ENCODE measurements at regions not wholly inside any gene's neighbourhood (a gene's known extent, or its start where the extent isn't known, plus 50 kb on each side); places are given as distances from the start of the nearest gene placed in this dataset.

GRCh38 chr1:82923931-82924330 is 1075.0 kb downstream of the TTLL7 start:
- DNase-seq, result no peak

- DNase-seq, result no peak
These were observed 1077.2 kb downstream of the TTLL7 start for GRCh38 chr1:82921759-82922158.

- DNase-seq, result no peak
These were observed 1078.3 kb downstream of the TTLL7 start for GRCh38 chr1:82920418-82921248.

GRCh38 chr1:82919837-82920236 is 1079.1 kb downstream of the TTLL7 start:
- no peak for DNase-seq

- no peak for DNase-seq
These were observed 1091.6 kb downstream of the TTLL7 start for GRCh38 chr1:82907313-82907712.

- DNase-seq, result no peak
These were observed 1095.3 kb downstream of the TTLL7 start for GRCh38 chr1:82903626-82904025.

- DNase-seq, result no peak
These were observed 1097.4 kb downstream of the TTLL7 start for GRCh38 chr1:82901561-82901960.

- no peak for DNase-seq
These were observed 1097.8 kb downstream of the TTLL7 start for GRCh38 chr1:82901118-82901517.

GRCh38 chr1:82899017-82899416 is 1098.3 kb downstream of the ADGRL2 start:
- DNase-seq, result no peak

GRCh38 chr1:82897549-82897948 is 1096.8 kb downstream of the ADGRL2 start:
- no peak for DNase-seq

GRCh38 chr1:82896036-82896435 is 1095.3 kb downstream of the ADGRL2 start:
- DNase-seq, result no peak

- no peak for DNase-seq
These were observed 1093.9 kb downstream of the ADGRL2 start for GRCh38 chr1:82894635-82895034.

GRCh38 chr1:82893712-82894470 is 1093.2 kb downstream of the ADGRL2 start:
- DNase-seq, result no peak

GRCh38 chr1:82880506-82880905 is 1079.8 kb downstream of the ADGRL2 start:
- no peak for DNase-seq

- DNase-seq, result no peak
These were observed 1079.1 kb downstream of the ADGRL2 start for GRCh38 chr1:82879701-82880305.

GRCh38 chr1:82875170-82875569 is 1074.4 kb downstream of the ADGRL2 start:
- DNase-seq, result no peak

- no peak for DNase-seq
These were observed 1073.3 kb downstream of the ADGRL2 start for GRCh38 chr1:82874041-82874440.

GRCh38 chr1:82870332-82870731 is 1069.6 kb downstream of the ADGRL2 start:
- no peak for DNase-seq

GRCh38 chr1:82867781-82868180 is 1067.0 kb downstream of the ADGRL2 start:
- no peak for DNase-seq

GRCh38 chr1:82861749-82862148 is 1061.0 kb downstream of the ADGRL2 start:
- DNase-seq, result no peak

- DNase-seq, result no peak
These were observed 1057.3 kb downstream of the ADGRL2 start for GRCh38 chr1:82858031-82858430.

- DNase-seq, result no peak
These were observed 1048.7 kb downstream of the ADGRL2 start for GRCh38 chr1:82849460-82849859.

GRCh38 chr1:82848043-82848442 is 1047.3 kb downstream of the ADGRL2 start:
- no peak for DNase-seq

- DNase-seq, result no peak
These were observed 1045.1 kb downstream of the ADGRL2 start for GRCh38 chr1:82845866-82846265.
